Osteocyte (in vitro differentiated cells): ENCODE measurements at regions not wholly inside any gene's neighbourhood (a gene's known extent, or its start where the extent isn't known, plus 50 kb on each side); places are given as distances from the start of the nearest gene placed in this dataset.

Experiments
- DNase-seq: peaks from one replicate; pipeline ENCODE4 v3.0.0; 2021; ENCODE audit warnings: mixed read lengths; ENCODE audit not compliant: unreplicated experiment; ENCODE audit errors: extremely low spot score
- H3K27ac Mint-ChIP-seq: one replicate; pipeline ENCODE4 v1.8.0; 2021; ENCODE audit warnings: mild to moderate bottlenecking, mixed read lengths; ENCODE audit not compliant: unreplicated experiment
- H3K27me3 Mint-ChIP-seq: one replicate; pipeline ENCODE4 v1.8.0; 2021; ENCODE audit warnings: mixed read lengths; ENCODE audit not compliant: unreplicated experiment
- H3K36me3 Mint-ChIP-seq: one replicate; pipeline ENCODE4 v1.8.0; 2021; ENCODE audit warnings: mixed read lengths; ENCODE audit not compliant: unreplicated experiment
- H3K4me1 Mint-ChIP-seq: one replicate; pipeline ENCODE4 v1.8.0; 2021; ENCODE audit warnings: mixed read lengths; ENCODE audit not compliant: unreplicated experiment
- H3K4me3 Mint-ChIP-seq: one replicate; pipeline ENCODE4 v1.8.0; 2021; ENCODE audit warnings: mild to moderate bottlenecking, moderate library complexity, mixed read lengths; ENCODE audit not compliant: unreplicated experiment
- H3K9me3 Mint-ChIP-seq: one replicate; pipeline ENCODE4 v1.8.0; 2021; ENCODE audit warnings: mixed read lengths; ENCODE audit not compliant: unreplicated experiment
- CTCF ChIP-seq: fragments of 200-600 bp; sonication (generic); IDR thresholded peaks from 2 replicates; pipeline ENCODE4 v1.5.0; 2021; ENCODE audit warnings: antibody characterized with exemption, mild to moderate bottlenecking, moderate library complexity

DNA sequence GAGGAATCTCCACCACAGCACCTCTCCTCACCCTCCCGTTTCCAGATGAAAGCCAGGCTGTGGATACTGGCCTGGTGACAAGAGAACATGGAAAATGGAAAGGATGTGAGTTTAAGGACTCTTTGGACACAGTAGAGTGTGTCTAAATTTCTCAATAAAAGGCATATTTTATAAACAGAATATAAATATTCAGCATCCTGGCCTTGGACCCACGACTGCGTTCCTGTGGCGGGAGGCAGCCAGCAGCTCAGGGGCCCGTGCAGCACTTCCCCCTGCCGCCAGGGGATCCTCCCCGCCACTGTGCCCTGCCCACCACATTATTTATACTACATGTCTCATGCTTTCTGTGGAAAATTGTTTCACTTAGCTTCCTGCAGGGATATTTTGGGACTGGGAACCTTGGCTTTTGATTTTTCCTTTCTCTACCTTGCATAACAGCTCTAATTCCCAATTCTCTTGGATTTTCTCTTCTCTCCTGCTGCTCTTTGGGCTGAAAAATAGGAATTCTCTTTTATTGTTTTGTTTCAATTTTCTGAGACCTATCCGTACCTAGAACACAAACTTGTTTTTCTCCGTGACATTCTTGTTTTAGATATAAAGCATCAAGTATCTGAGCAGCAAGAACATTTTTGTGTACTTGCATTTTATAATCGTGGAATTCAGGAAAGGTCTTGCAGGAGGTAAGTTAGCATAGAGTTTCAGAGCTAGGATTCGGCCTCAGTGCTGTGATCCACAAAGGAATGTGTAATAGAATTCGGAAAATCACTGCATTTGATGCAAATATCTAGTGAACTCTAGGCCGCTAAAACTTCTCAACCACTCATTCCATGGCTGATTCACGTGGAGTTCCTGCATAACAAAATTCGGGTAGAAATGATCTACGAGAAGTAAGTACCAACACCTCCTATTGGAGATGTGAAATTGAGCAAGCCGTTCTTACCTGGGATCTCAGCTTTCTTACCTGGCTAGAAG lies 107.7 kb upstream of the SPATA13 start:
- no peak for DNase-seq
- H3K27ac Mint-ChIP-seq, result no peak overlapping the region
- no peaks in the 10 kb centered on the region for H3K9me3 Mint-ChIP-seq
- H3K4me3 Mint-ChIP-seq, result no peak overlapping the region
- H3K4me1 Mint-ChIP-seq, result peaks cover 11% of the 10 kb centered on the region
- peaks cover 25% of the 10 kb centered on the region for H3K27me3 Mint-ChIP-seq
- no peaks in the 10 kb centered on the region for H3K36me3 Mint-ChIP-seq
- no peak for TF ChIP-seq CTCF

DNA sequence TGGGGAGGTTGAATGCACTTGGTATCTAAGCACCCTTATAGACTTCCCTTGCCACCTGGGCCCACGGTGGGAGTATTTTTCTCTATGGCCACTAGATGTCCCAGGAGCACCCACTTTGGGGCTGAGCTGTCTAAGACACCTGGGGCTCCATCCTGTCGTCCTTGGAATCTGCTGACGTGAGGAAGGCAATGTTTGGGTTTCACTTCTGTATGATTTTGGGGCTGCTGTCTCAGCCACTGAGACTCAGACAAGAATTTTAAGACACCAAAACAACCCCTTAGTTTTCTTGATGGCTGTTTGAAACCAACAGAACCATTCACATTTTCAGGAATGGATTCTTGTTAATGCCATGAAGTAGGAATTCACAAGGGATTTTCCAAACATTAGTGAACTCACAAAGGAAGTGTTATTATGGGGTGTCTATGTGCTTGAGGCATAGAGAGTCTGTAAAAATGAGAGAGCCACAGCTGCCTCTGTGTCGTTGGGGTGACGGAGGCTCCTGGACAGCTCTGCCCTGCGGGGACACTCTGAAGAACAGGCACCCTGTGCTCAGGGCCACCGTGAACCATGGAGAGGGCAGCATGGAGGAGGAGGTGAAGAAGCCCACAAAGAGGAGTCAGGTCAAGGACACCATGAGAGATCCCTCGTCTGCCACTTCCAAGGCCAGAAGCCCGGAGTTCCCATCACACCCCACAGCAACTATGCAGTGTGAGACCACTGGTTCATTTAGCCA lies 106.8 kb upstream of the SPATA13 start:
- H3K4me1 Mint-ChIP-seq, result peaks cover 11% of the 10 kb centered on the region
- H3K9me3 Mint-ChIP-seq, result no peaks in the 10 kb centered on the region
- H3K27me3 Mint-ChIP-seq, result peaks cover 28% of the 10 kb centered on the region
- H3K4me3 Mint-ChIP-seq, result no peak overlapping the region
- peak; percentile 75 for TF ChIP-seq CTCF
- DNase-seq, result no peak
- no peak overlapping the region for H3K27ac Mint-ChIP-seq
- no peaks in the 10 kb centered on the region for H3K36me3 Mint-ChIP-seq

GRCh38 chr13:24056616-24057137 lies 103.8 kb upstream of the SPATA13 start:
- H3K4me3 Mint-ChIP-seq, result no peak overlapping the region
- peaks cover 7% of the 10 kb centered on the region for H3K4me1 Mint-ChIP-seq
- TF ChIP-seq CTCF, result no peak
- DNase-seq, result no peak
- peaks cover 28% of the 10 kb centered on the region for H3K27me3 Mint-ChIP-seq
- no peak overlapping the region for H3K27ac Mint-ChIP-seq
- H3K9me3 Mint-ChIP-seq, result no peaks in the 10 kb centered on the region
- H3K36me3 Mint-ChIP-seq, result no peaks in the 10 kb centered on the region

DNA sequence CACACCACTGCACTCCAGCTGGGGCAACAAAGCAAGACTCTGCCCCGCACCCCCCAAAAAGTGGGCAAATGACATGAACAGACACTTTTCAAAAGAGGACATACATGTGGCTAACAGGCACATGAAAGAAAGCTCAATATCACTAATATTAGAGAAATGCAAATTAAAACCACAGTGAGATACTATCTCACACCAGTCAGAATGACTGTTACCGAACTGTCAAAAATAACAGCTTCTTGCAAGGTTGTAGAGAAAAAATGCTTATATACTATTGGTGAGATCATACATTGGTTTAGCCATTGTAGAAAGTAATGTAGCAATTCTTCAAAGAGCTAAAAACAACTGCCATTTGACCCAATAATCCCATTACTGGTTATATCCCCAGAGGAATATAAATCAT lies 99.5 kb upstream of the SPATA13 start:
- peaks cover 14% of the 10 kb centered on the region for H3K27me3 Mint-ChIP-seq
- TF ChIP-seq CTCF, result no peak
- no peak for DNase-seq
- no peak overlapping the region for H3K4me3 Mint-ChIP-seq
- H3K27ac Mint-ChIP-seq, result no peak overlapping the region
- H3K4me1 Mint-ChIP-seq, result peaks cover 5% of the 10 kb centered on the region
- H3K9me3 Mint-ChIP-seq, result no peaks in the 10 kb centered on the region
- H3K36me3 Mint-ChIP-seq, result no peaks in the 10 kb centered on the region
